ENCODE measurements at regions not wholly inside any gene's neighbourhood (a gene's known extent, or its start where the extent isn't known, plus 50 kb on each side); places are given as distances from the start of the nearest gene placed in this dataset.
"Not testable (repeated sequence)": the region's sequence is repeated elsewhere in the genome, so short reads cannot be mapped to it uniquely, and the experiment has no call there.

GRCh38 chr4:173091362-173091761, 77.2 kb upstream of the GALNT7 start:
- H3K27me3 ChIP-seq (ENCODE audit: control insufficient read depth, insufficient read depth, low read length), result no peaks in the 10 kb centered on the region
- no peaks in the 10 kb centered on the region for H3K36me3 ChIP-seq (ENCODE audit: control insufficient read depth, insufficient read depth, low read length)
- H3K9ac ChIP-seq (ENCODE audit: low read depth, low read length), result no peak overlapping the region; the same call in 1 of the 2 replicates
- no peak overlapping the region for H3K4me3 ChIP-seq (ENCODE audit: low read depth, low read length)
- H3K27ac ChIP-seq (ENCODE audit: low read depth, low read length), result peak overlapping the region; percentile 85
- peaks cover 43% of the 10 kb centered on the region for H3K4me1 ChIP-seq (ENCODE audit: control insufficient read depth, insufficient read depth, low read length)
- H3K9me3 ChIP-seq (ENCODE audit: control insufficient read depth, insufficient read depth, low read length), result no peaks in the 10 kb centered on the region

- no peaks in the 10 kb centered on the region for H3K27me3 ChIP-seq (ENCODE audit: control insufficient read depth, insufficient read depth, low read length)
- no peaks in the 10 kb centered on the region for H3K9me3 ChIP-seq (ENCODE audit: control insufficient read depth, insufficient read depth, low read length)
- peak overlapping the region; percentile 37 for H3K4me3 ChIP-seq (ENCODE audit: low read depth, low read length)
- H3K27ac ChIP-seq (ENCODE audit: low read depth, low read length), result peak overlapping the region; percentile 85
- peaks cover 42% of the 10 kb centered on the region for H3K4me1 ChIP-seq (ENCODE audit: control insufficient read depth, insufficient read depth, low read length)
- H3K36me3 ChIP-seq (ENCODE audit: control insufficient read depth, insufficient read depth, low read length), result no peaks in the 10 kb centered on the region
- no peak overlapping the region for H3K9ac ChIP-seq (ENCODE audit: low read depth, low read length)
Observed at GRCh38 chr4:173091958-173092357, 76.7 kb upstream of the GALNT7 start.

GRCh38 chr4:173093361-173093760, 75.2 kb upstream of the GALNT7 start:
- H3K27me3 ChIP-seq (ENCODE audit: control insufficient read depth, insufficient read depth, low read length), result no peaks in the 10 kb centered on the region
- H3K9ac ChIP-seq (ENCODE audit: low read depth, low read length), result no peak overlapping the region
- H3K4me3 ChIP-seq (ENCODE audit: low read depth, low read length), result no peak overlapping the region
- no peaks in the 10 kb centered on the region for H3K36me3 ChIP-seq (ENCODE audit: control insufficient read depth, insufficient read depth, low read length)
- peaks cover 42% of the 10 kb centered on the region for H3K4me1 ChIP-seq (ENCODE audit: control insufficient read depth, insufficient read depth, low read length)
- no peaks in the 10 kb centered on the region for H3K9me3 ChIP-seq (ENCODE audit: control insufficient read depth, insufficient read depth, low read length)
- no peak overlapping the region for H3K27ac ChIP-seq (ENCODE audit: low read depth, low read length)

GRCh38 chr4:173094739-173095421, 73.7 kb upstream of the GALNT7 start:
- H3K9me3 ChIP-seq (ENCODE audit: control insufficient read depth, insufficient read depth, low read length), result no peaks in the 10 kb centered on the region
- no peak overlapping the region for H3K27ac ChIP-seq (ENCODE audit: low read depth, low read length)
- H3K4me1 ChIP-seq (ENCODE audit: control insufficient read depth, insufficient read depth, low read length), result peaks cover 42% of the 10 kb centered on the region
- H3K27me3 ChIP-seq (ENCODE audit: control insufficient read depth, insufficient read depth, low read length), result no peaks in the 10 kb centered on the region
- no peak overlapping the region for H3K9ac ChIP-seq (ENCODE audit: low read depth, low read length)
- no peak overlapping the region for H3K4me3 ChIP-seq (ENCODE audit: low read depth, low read length)
- H3K36me3 ChIP-seq (ENCODE audit: control insufficient read depth, insufficient read depth, low read length), result no peaks in the 10 kb centered on the region

- not testable (repeated sequence) for H3K4me3 ChIP-seq (ENCODE audit: low read depth, low read length); H3K27me3 ChIP-seq (ENCODE audit: control insufficient read depth, insufficient read depth, low read length); H3K9me3 ChIP-seq (ENCODE audit: control insufficient read depth, insufficient read depth, low read length); H3K4me1 ChIP-seq (ENCODE audit: control insufficient read depth, insufficient read depth, low read length); H3K27ac ChIP-seq (ENCODE audit: low read depth, low read length); H3K36me3 ChIP-seq (ENCODE audit: control insufficient read depth, insufficient read depth, low read length); H3K9ac ChIP-seq (ENCODE audit: low read depth, low read length)
Observed at GRCh38 chr4:173099447-173099846, 69.2 kb upstream of the GALNT7 start.

GRCh38 chr4:173111031-173111430, 57.6 kb upstream of the GALNT7 start:
- no peaks in the 10 kb centered on the region for H3K36me3 ChIP-seq (ENCODE audit: control insufficient read depth, insufficient read depth, low read length)
- H3K4me3 ChIP-seq (ENCODE audit: low read depth, low read length), result no peak overlapping the region
- H3K27ac ChIP-seq (ENCODE audit: low read depth, low read length), result no peak overlapping the region
- peaks cover 9% of the 10 kb centered on the region for H3K4me1 ChIP-seq (ENCODE audit: control insufficient read depth, insufficient read depth, low read length)
- H3K9ac ChIP-seq (ENCODE audit: low read depth, low read length), result no peak overlapping the region
- no peaks in the 10 kb centered on the region for H3K9me3 ChIP-seq (ENCODE audit: control insufficient read depth, insufficient read depth, low read length)
- H3K27me3 ChIP-seq (ENCODE audit: control insufficient read depth, insufficient read depth, low read length), result no peaks in the 10 kb centered on the region

GRCh38 chr4:173117430-173117829, 51.2 kb upstream of the GALNT7 start:
- H3K27ac ChIP-seq (ENCODE audit: low read depth, low read length), result not testable (repeated sequence)

More at GRCh38 chr4:173117430-173117829, 51.2 kb upstream of the GALNT7 start:
- H3K9me3 ChIP-seq (ENCODE audit: control insufficient read depth, insufficient read depth, low read length); H3K4me1 ChIP-seq (ENCODE audit: control insufficient read depth, insufficient read depth, low read length); H3K27me3 ChIP-seq (ENCODE audit: control insufficient read depth, insufficient read depth, low read length); H3K36me3 ChIP-seq (ENCODE audit: control insufficient read depth, insufficient read depth, low read length); H3K9ac ChIP-seq (ENCODE audit: low read depth, low read length); H3K4me3 ChIP-seq (ENCODE audit: low read depth, low read length): not testable (repeated sequence)
